ENCODE measurements at regions not wholly inside any gene's neighbourhood (a gene's known extent, or its start where the extent isn't known, plus 50 kb on each side); places are given as distances from the start of the nearest gene placed in this dataset.
"Not testable (repeated sequence)": the region's sequence is repeated elsewhere in the genome, so short reads cannot be mapped to it uniquely, and the experiment has no call there.

- DNase-seq (ENCODE audit: low read depth in 2 of 2) = no peak
Measured at GRCh38 chr9:115804206-115804605, 349.4 kb upstream of the PAPPA start.

DNA sequence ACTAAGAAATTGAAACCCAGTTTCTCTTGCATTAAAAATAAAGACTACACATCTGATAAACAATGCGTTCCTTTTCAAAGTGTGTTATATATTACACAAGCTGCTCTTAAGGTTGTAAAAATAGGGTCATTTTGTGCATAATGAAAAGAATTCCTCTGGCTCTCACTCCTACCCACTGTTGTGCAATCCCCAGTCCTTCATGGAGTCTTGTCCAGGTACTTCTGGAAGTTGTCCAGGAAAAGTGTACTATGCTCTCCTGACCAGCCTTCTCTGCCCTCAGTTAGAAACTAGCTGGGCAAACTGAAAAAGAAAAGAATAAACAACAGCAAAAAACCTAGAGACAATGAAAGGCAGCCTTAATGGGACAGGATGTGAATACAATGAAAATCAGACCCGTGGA is 345.5 kb upstream of the PAPPA start:
- DNase-seq (ENCODE audit: low read depth in 2 of 2) = no peak

DNA sequence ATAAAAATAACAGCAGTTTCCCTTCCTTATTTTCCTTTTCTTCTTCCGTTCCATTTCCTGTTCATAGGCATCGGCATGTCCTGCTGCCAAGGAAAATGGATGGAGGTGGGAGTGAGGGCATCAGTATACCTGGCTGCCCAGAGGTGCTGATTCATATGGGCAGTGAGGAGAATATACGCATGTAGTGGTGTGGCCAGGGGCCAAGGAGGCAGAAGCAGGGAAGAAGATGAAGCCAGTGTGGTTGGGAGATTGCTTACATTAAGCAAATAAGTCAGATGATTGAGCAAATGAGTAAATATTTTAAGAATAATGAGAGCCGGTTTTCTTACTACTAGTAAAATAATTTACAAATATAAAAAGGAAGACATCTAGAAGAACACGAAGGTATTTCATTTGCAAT is 344.9 kb upstream of the PAPPA start:
- DNase-seq (ENCODE audit: low read depth in 2 of 2) = no peak

DNA sequence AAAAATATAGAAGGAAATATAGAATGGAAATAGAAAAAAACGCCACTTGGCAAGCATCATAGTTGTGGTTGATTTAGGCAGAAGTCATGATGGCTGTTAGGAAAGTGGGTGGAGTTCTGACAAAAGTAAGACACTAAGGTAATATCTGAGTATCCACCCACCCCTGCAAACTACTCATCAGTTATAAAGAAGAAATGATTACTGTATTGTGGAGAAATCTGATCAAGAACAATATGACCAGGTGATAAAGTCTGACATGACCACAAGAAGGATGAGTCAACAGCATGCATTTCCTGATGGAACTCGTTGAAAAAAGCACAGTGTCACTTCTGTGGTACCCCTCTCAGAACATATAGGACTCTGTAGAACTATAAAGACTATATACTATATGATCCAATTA is 343.4 kb upstream of the PAPPA start:
- DNase-seq (ENCODE audit: low read depth in 2 of 2) = no peak

DNA sequence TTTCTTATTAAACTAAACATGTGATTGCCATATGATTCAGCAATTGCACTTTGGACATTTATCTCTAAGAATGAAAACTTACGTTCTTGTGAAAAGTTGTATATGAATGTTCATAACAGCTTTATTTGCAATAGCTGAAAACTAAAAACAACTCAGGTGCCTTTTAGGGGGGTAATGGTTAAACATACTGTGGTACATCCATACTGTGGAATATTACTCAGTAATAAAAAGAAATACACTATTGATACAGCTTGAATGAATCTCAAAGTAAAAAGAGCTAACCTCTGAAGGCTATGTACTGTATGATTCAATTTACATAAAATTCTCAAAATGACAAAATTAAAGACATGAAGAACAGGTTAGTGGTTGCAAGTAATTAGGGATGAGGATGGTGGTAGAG is 339.5 kb upstream of the PAPPA start:
- no peak for DNase-seq (ENCODE audit: low read depth in 2 of 2)

GRCh38 chr9:115815786-115816185 is 337.8 kb upstream of the PAPPA start:
- no peak for DNase-seq (ENCODE audit: low read depth in 2 of 2)

GRCh38 chr9:115818651-115819050 is 334.9 kb upstream of the PAPPA start:
- not testable (repeated sequence) for DNase-seq (ENCODE audit: low read depth in 2 of 2)

DNA sequence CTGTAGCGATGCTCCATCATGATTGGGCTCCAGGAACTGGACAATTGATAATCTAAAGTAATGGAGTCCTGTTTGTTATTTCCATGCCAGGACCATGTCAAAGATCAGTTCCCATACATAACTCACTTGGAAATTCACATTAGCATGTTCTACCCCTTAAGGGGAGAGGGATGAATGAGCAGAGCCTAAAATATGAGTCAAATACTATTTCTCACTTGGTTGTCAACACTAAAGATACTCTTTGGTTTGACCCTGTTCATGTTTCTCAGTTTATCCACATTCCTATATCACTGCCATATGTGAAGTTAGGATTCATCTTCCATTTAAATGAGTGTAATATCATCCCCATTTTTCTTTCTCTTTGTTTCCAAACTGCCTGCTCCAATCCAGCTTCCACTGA is 321.6 kb upstream of the PAPPA start:
- no peak for DNase-seq (ENCODE audit: low read depth in 2 of 2)

GRCh38 chr9:115837618-115838017 is 316.0 kb upstream of the PAPPA start:
- DNase-seq (ENCODE audit: low read depth in 2 of 2) = no peak

DNA sequence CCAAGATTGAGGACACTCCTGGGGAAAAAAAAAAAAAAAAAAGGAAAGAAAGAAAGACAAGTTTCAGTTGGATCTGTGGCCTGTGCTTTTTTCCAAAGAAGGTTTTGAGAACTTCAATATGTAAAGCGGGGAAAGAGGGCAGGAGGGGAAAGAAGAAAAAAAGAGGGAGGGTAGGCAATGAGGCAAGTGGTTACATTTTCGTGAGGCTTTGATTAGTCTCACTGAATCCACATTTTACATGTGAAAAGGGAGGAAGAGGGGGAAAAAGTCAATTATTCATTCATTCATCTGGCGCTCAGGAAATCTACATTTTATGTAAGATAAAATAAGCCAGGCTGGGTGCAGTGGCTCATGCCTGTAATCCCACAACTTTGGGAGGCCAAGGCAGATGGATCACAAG is 315.2 kb upstream of the PAPPA start:
- DNase-seq (ENCODE audit: low read depth in 2 of 2) = no peak

- not testable (repeated sequence) for DNase-seq (ENCODE audit: low read depth in 2 of 2)
Measured at GRCh38 chr9:115844433-115844832, 309.2 kb upstream of the PAPPA start.

- DNase-seq (ENCODE audit: low read depth in 2 of 2) = no peak
Measured at GRCh38 chr9:115845648-115846312, 307.8 kb upstream of the PAPPA start.

DNA sequence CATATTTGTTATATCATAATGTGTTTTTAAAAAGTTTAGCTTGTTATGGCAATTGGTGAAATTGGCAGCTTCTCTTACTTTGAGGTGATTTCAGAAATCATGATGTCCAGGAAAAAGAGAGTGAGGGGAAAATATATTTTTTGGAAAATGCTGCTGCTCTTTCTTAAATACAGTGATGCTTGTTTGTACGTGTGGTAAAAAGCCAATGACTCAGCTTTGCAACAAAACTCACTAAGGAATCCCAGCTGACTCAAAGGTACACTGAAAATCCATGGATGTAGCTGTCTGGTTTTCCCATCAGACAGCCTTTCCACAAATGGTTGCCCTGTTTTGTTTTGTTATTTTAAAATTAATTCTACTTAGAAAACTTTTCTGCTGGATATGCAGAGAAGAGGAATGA is 306.4 kb upstream of the PAPPA start:
- DNase-seq (ENCODE audit: low read depth in 2 of 2) = no peak

GRCh38 chr9:115849679-115850412 is 303.7 kb upstream of the PAPPA start:
- no peak for DNase-seq (ENCODE audit: low read depth in 2 of 2)

- DNase-seq (ENCODE audit: low read depth in 2 of 2) = no peak
Measured at GRCh38 chr9:115850548-115851304, 302.9 kb upstream of the PAPPA start.

DNA sequence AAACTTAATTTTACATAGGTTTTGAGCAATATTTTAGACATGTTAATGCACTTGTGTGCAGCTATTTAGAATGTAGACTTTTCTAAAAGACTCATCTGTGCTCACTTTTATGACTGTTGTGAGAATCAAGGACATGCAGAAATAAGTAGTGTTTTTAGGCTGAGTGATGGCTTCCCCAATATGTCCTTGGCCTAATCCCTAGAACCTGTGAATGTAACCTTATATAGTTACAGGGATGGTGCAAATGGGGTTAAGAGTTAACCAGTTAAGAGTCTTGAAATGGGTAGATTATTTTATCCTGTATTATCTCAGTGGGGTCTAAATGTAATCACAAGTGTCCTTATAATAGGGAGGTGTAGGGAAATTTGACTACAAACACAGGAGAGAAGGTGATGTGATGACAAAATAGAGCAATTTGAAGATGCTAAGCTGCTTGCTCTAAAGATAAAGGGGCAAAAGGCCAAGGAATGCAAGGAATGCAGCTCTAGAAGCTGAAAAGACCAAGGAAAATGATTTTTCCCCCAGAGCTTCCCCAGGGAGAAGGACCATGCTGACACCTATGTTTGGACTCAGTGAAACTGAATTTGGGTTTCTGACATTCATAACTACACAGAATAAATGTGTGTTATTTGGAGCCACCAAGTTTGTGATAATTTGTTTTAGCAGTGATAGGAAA is 298.0 kb upstream of the PAPPA start:
- no peak for DNase-seq (ENCODE audit: low read depth in 2 of 2)

GRCh38 chr9:115858421-115858820 is 295.2 kb upstream of the PAPPA start:
- DNase-seq (ENCODE audit: low read depth in 2 of 2) = not testable (repeated sequence)

DNA sequence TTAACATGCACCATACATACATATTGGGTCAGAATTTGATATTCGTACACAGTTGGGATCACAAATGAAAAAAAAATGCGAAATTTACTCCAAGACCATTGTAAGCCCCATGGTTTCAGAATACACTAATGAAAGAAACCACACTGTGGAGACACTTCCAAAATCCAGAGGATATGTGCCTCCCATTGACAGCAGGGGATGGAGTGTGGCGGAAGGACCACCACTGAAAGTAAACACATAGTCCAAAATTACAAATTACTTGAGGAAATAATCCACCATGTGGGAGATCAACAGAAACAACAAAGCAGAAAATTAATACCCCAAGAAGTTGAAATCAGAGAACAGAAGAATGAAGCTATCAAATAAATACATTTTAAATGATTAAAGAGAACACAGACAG is 291.6 kb upstream of the PAPPA start:
- DNase-seq (ENCODE audit: low read depth in 2 of 2) = no peak

GRCh38 chr9:115864581-115864980 is 289.0 kb upstream of the PAPPA start:
- DNase-seq (ENCODE audit: low read depth in 2 of 2) = no peak

DNA sequence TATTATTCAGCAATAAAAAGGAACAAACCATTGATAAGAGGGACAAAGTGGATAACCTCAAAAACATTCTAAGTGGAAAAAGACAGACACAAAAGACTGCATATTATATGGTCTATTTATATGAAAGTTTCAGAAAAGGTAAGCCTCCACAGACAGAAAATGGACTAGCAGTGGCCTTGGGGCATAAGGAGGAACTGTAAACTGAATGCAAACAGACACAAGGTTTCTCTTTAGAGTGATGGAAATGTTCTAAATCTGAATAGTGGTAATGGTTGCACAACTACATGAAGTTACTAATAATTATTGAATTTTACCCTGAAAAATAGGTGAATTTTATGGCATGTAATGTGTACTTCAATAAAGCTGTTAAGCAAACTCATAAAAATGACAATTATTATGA is 286.3 kb upstream of the PAPPA start:
- no peak for DNase-seq (ENCODE audit: low read depth in 2 of 2)

DNA sequence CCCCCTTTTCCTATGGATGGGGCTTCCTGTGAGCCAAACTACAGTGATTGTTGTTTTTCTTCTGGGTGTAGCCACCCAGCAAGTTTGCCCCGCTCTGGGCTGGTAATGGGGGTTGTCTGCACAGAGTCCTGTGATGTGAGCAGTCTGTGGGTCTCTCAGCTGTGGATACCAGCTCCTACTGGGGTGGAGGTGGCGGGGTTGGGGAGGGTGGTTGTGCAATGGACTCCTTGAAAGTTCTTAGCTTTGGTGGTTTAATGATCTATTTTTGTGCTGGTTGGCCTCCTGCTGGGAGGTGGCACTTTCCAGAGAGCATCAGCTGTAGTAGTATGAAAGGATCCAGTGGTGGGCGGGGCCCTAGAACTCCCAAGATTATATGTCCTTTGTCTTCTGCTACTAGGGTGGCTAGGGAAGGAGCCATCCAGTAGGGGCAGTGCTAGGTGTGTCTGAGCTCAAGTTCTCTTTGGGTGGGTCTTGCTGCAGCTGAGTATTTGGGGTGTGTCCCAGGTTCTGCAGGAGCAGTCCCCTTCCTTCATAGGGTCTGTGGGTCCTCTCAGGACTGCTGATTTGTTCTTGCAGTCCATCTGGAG is 275.6 kb upstream of the PAPPA start:
- DNase-seq (ENCODE audit: low read depth in 2 of 2) = no peak

DNA sequence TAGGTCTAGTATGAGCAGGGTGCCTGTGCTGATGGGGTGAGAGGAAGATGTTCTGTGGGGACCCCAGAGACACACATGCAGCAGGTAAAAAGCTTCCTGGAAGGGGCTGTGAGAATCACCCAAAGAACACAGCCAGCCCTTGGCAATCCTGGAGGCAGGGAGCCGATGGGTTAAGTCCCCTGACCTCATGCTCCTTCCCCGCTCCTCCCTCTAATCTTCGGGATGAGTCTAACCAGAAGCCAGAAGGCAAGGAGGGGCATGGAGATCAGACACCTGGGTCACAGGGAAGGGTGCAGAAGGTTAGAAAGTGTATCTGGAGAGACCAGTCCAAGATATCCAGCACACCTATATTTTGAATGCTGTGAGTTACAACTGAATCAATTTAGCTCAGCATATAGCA is 274.1 kb upstream of the PAPPA start:
- no peak for DNase-seq (ENCODE audit: low read depth in 2 of 2)
